Mesendoderm (in vitro differentiated cells): ENCODE measurements at regions not wholly inside any gene's neighbourhood (a gene's known extent, or its start where the extent isn't known, plus 50 kb on each side); places are given as distances from the start of the nearest gene placed in this dataset.

Experiments
- DNase-seq: peaks from one replicate; pipeline ENCODE4 v3.0.0; 2013
- H2AK5ac ChIP-seq: 2 replicates; pipeline ENCODE4 v1.6.1; 2013; ENCODE audit warnings: low read length, inconsistent platforms
- H2BK120ac ChIP-seq: 2 replicates; pipeline ENCODE4 v1.6.1; 2013; ENCODE audit warnings: low read depth, mild to moderate bottlenecking, low read length, moderate library complexity, mixed read lengths
- H2BK15ac ChIP-seq: replicated peaks from 2 replicates; pipeline ENCODE4 v1.6.1; 2013; ENCODE audit warnings: low read depth, mild to moderate bottlenecking, moderate library complexity
- H2BK5ac ChIP-seq: 2 replicates; pipeline ENCODE4 v1.6.1; 2013; ENCODE audit warnings: low read length, inconsistent platforms
- H3K18ac ChIP-seq: 2 replicates; pipeline ENCODE4 v1.6.1; 2013; ENCODE audit warnings: mild to moderate bottlenecking, low read length, mixed read lengths
- H3K23ac ChIP-seq: one replicate; pipeline ENCODE4 v1.6.1; 2013; ENCODE audit warnings: low read length
- H3K27ac ChIP-seq: 2 replicates; pipeline ENCODE4 v1.5.1; 2013; ENCODE audit warnings: low read depth, mild to moderate bottlenecking, inconsistent platforms, low read length, moderate library complexity
- H3K27me3 ChIP-seq: 2 replicates; pipeline ENCODE4 v1.6.1; 2013; ENCODE audit warnings: low read length, control low read depth, mild to moderate bottlenecking, inconsistent platforms; ENCODE audit not compliant: insufficient read depth, poor library complexity
- H3K36me3 ChIP-seq: 2 replicates; pipeline ENCODE4 v1.6.1; 2013; ENCODE audit warnings: low read length, inconsistent platforms; ENCODE audit not compliant: control insufficient read depth, insufficient read depth
- H3K4ac ChIP-seq: one replicate; pipeline ENCODE4 v1.6.1; 2013; ENCODE audit warnings: low read depth, mild to moderate bottlenecking, low read length, moderate library complexity
- H3K4me1 ChIP-seq: 2 replicates; pipeline ENCODE4 v1.6.1; 2013; ENCODE audit warnings: low read depth, low read length, inconsistent platforms; ENCODE audit not compliant: control insufficient read depth
- H3K4me2 ChIP-seq: 2 replicates; pipeline ENCODE4 v1.6.1; 2013; ENCODE audit warnings: low read length
- H3K4me3 ChIP-seq: 2 replicates; pipeline ENCODE4 v1.5.1; 2013; ENCODE audit warnings: mild to moderate bottlenecking, low read length
- H3K56ac ChIP-seq: one replicate; pipeline ENCODE4 v1.6.1; 2013; ENCODE audit warnings: low read length
- H3K79me1 ChIP-seq: 2 replicates; pipeline ENCODE4 v1.6.1; 2013; ENCODE audit warnings: low read length, inconsistent platforms
- H3K79me2 ChIP-seq: 2 replicates; pipeline ENCODE4 v1.6.1; 2013; ENCODE audit warnings: mild to moderate bottlenecking, low read length; ENCODE audit not compliant: control insufficient read depth, insufficient read depth
- H3K9ac ChIP-seq: 2 replicates; pipeline ENCODE4 v1.6.1; 2013; ENCODE audit warnings: low read length, inconsistent platforms
- H4K5ac ChIP-seq: one replicate; pipeline ENCODE4 v1.6.1; 2013; ENCODE audit warnings: low read length
- H4K8ac ChIP-seq: one replicate; pipeline ENCODE4 v1.6.1; 2013; ENCODE audit warnings: low read depth, mild to moderate bottlenecking, control low read depth, low read length, moderate library complexity
- WGBS: extraction: QIAGEN DNeasy Blood & Tissue Kit; methylation state at CpG from one replicate; pipeline ENCODE4 v1.1.7; 2013; ENCODE audit warnings: low lambda C conversion rate, missing lambda C conversion rate; ENCODE audit not compliant: insufficient coverage; ENCODE audit errors: extremely low coverage; 5-methylcytosine and 5-hydroxymethylcytosine counted together

DNA sequence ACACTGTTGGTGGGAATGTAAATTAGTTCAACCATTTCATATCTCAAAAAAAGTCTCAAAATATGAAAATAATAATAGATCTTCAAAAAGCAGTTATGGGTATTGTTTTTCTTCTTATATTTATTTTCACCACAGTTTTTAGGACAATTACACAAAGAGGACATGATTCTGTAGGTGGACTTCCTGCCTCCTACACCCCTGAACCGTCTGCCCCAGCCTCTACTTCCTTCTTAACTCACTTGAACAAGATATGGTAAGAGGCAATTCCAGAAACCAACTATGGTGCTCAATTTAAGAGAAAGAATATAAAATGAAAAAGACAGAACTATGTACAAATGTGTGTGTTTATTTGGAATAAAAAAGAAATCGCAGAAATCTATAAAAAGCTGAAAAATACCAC, 74.1 kb upstream of the MON1B start:
- Histone ChIP-seq H2BK120ac (no peak overlapping the region), H3K9ac (no peak overlapping the region), H3K36me3 (no peaks in the 10 kb centered on the region), H3K56ac (no peak overlapping the region), H3K79me2 (no peaks in the 10 kb centered on the region), H3K79me1 (no peaks in the 10 kb centered on the region), H2BK15ac (no peak overlapping the region), H3K4me2 (no peak overlapping the region), H2BK5ac (no peak overlapping the region), H4K8ac (no peak overlapping the region), H3K18ac (no peak overlapping the region), H2AK5ac (no peak overlapping the region), H3K23ac (no peak overlapping the region), H3K4me3 (no peak overlapping the region), H3K27ac (no peak overlapping the region), H4K5ac (no peak overlapping the region), H3K4me1 (no peaks in the 10 kb centered on the region), H3K4ac (no peak overlapping the region), H3K27me3 (no peaks in the 10 kb centered on the region)
- no peak for DNase-seq
- WGBS, result no CpG with 5 or more reads among the region's 2 CpGs

DNA sequence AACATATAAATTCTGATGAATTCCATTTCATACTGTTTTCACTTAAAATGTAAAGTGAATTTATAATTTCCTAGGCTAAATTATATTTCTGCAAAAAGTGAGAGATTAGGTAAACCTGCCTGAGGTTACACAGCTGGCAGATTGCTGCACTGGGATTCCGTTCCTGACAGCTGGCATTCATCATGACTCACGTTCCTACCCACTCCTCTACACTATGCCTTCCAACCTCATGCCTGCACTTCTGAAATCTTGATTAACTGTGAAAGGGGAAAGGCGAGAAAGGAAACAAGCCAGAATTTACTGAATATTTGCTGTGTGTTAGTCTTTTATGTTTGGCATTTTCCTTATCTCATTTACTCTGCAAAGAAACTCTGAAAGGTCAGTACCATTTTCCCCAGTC, 73.3 kb upstream of the MON1B start:
- Histone ChIP-seq H4K8ac (no peak overlapping the region), H3K4ac (no peak overlapping the region), H3K27ac (no peak overlapping the region), H3K4me2 (no peak overlapping the region), H3K79me2 (no peaks in the 10 kb centered on the region), H3K23ac (no peak overlapping the region), H2BK5ac (no peak overlapping the region), H3K18ac (no peak overlapping the region), H2AK5ac (no peak overlapping the region), H3K4me1 (no peaks in the 10 kb centered on the region), H3K79me1 (no peaks in the 10 kb centered on the region), H3K36me3 (no peaks in the 10 kb centered on the region), H3K27me3 (no peaks in the 10 kb centered on the region), H2BK15ac (no peak overlapping the region), H3K56ac (no peak overlapping the region), H3K9ac (no peak overlapping the region), H3K4me3 (no peak overlapping the region), H2BK120ac (no peak overlapping the region), H4K5ac (no peak overlapping the region)
- WGBS, result no CpG with 5 or more reads among the region's 3 CpGs
- DNase-seq, result no peak

DNA sequence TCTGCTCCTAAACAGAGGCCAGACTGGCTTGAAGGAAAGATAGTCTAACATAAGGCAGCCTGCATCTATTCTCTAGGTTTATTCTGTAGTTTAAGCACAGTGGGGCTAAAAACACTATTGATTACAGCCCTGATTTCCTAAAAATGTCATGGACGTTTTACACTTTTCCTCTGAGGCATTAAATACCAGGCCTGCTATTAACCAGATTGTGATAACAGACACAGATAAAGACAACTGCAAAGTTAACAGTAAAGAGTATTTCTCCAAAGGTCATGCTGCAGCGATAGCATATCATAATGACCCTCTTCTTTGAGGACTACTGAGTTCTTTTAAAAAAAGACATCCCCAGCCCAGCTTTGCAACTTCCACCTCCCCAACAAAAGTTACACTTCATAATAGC, 59.6 kb upstream of the MON1B start:
- H3K4ac ChIP-seq, result no peak overlapping the region
- no peak overlapping the region for H3K9ac ChIP-seq
- WGBS, result no CpG with 5 or more reads among the region's 2 CpGs
- no peak overlapping the region for H2AK5ac ChIP-seq
- H2BK120ac ChIP-seq, result no peak overlapping the region
- H3K4me2 ChIP-seq, result no peak overlapping the region
- DNase-seq, result no peak
- H3K18ac ChIP-seq, result no peak overlapping the region
- H3K79me2 ChIP-seq, result no peaks in the 10 kb centered on the region
- no peaks in the 10 kb centered on the region for H3K4me1 ChIP-seq
- H4K8ac ChIP-seq, result no peak overlapping the region
- H3K23ac ChIP-seq, result no peak overlapping the region
- H2BK15ac ChIP-seq, result no peak overlapping the region
- H3K79me1 ChIP-seq, result no peaks in the 10 kb centered on the region
- H4K5ac ChIP-seq, result no peak overlapping the region
- no peak overlapping the region for H3K4me3 ChIP-seq
- H3K27me3 ChIP-seq, result no peaks in the 10 kb centered on the region
- no peak overlapping the region for H2BK5ac ChIP-seq
- no peaks in the 10 kb centered on the region for H3K36me3 ChIP-seq
- H3K56ac ChIP-seq, result no peak overlapping the region
- no peak overlapping the region for H3K27ac ChIP-seq

DNA sequence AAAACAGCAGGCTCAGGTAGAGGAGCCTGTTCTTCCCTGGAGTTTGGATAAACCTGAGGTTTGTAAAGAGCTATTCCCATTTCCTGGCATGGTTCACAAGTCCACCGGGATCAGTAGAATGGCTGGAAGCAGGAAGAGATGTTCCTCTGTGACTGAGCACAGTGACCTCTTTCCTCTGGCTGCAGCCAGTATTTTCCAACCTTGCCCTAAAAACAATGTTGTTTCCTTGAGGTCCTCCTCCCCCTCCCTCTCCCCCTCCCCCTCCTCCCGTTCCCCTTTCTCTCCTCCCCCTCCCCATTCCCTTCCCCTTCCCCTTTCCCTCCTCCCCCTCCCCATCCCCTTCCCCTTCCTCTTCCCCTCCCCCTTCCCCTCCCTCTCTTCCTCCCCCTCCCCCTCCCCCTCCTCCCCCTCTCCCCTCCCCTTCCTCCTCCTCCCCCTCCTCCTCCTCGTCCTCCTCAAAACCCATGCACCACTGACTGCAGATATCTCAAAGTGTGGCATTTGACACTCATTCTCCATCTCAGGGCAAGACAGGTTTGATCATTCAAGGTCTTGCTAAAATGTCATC, 58.9 kb upstream of the MON1B start:
- Histone ChIP-seq H3K9ac (no peak overlapping the region), H2BK5ac (no peak overlapping the region), H3K4ac (no peak overlapping the region), H4K5ac (no peak overlapping the region), H3K4me1 (no peaks in the 10 kb centered on the region), H3K56ac (no peak overlapping the region), H2AK5ac (no peak overlapping the region), H3K4me2 (no peak overlapping the region), H3K27me3 (no peaks in the 10 kb centered on the region), H3K79me1 (no peaks in the 10 kb centered on the region), H3K18ac (no peak overlapping the region), H3K79me2 (no peaks in the 10 kb centered on the region), H3K23ac (no peak overlapping the region), H3K36me3 (no peaks in the 10 kb centered on the region), H2BK120ac (no peak overlapping the region), H2BK15ac (no peak overlapping the region), H4K8ac (no peak overlapping the region), H3K4me3 (no peak overlapping the region), H3K27ac (no peak overlapping the region)
- DNase-seq, result no peak
- no CpG with 5 or more reads among the region's 3 CpGs for WGBS

DNA sequence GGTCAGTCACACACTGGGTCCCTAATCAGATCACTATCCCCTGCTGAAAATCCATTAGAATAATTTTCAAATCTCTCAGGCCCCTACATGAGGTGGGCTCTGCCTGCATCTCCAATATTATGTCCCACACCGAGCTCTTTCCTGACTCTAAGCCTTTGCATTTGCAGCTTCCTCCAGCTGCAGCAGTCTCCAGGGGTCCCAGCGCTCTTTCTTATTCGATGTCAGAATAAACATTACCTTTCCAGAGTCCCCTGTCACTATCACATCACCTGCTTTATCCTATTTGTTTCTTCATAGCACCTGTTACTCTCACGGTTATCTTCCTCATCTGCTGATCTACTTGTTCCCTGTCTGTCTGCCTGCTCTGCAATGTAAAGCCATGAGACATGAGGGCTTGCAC, 57.3 kb upstream of the MON1B start:
- DNase-seq, result no peak
- Histone ChIP-seq H3K23ac (no peak overlapping the region), H2BK15ac (no peak overlapping the region), H3K56ac (no peak overlapping the region), H2BK120ac (no peak overlapping the region), H3K79me2 (no peaks in the 10 kb centered on the region), H3K4me2 (no peak overlapping the region), H3K4me3 (no peak overlapping the region), H3K27ac (no peak overlapping the region), H3K9ac (no peak overlapping the region), H3K4ac (no peak overlapping the region), H3K27me3 (no peaks in the 10 kb centered on the region), H3K4me1 (no peaks in the 10 kb centered on the region), H2AK5ac (no peak overlapping the region), H3K79me1 (no peaks in the 10 kb centered on the region), H4K5ac (no peak overlapping the region), H3K18ac (no peak overlapping the region), H3K36me3 (no peaks in the 10 kb centered on the region), H4K8ac (no peak overlapping the region), H2BK5ac (no peak overlapping the region)
- WGBS, result no CpG with 5 or more reads among the region's 4 CpGs

DNA sequence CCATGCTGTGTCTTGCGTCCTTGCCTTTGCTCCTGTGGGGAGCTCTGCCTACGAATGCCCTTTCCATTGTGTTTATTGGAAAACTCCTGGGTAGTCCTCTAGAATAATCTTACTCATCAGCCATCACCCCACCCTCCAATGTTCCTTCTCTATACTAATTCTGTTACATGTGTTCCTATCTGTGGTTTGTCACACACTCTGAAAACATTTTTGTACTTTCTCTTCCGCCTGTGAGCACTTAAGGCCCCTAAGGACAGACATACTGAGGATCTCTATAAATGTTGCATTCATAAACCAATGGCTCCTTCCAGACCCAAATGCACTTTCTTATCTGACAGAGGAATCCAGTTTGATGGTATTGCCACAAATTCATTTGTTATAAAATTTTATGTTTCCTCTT, 53.9 kb upstream of the MON1B start:
- Histone ChIP-seq H2BK5ac (no peak overlapping the region), H3K79me1 (no peaks in the 10 kb centered on the region), H3K18ac (no peak overlapping the region), H3K4me3 (no peak overlapping the region), H2AK5ac (no peak overlapping the region), H4K5ac (no peak overlapping the region), H2BK15ac (no peak overlapping the region), H3K23ac (no peak overlapping the region), H3K79me2 (no peaks in the 10 kb centered on the region), H3K36me3 (no peaks in the 10 kb centered on the region), H3K27ac (no peak overlapping the region), H3K9ac (no peak overlapping the region), H3K56ac (no peak overlapping the region), H3K4me2 (no peak overlapping the region), H2BK120ac (no peak overlapping the region), H3K4ac (no peak overlapping the region), H4K8ac (no peak overlapping the region), H3K4me1 (no peaks in the 10 kb centered on the region), H3K27me3 (no peaks in the 10 kb centered on the region)
- DNase-seq, result no peak
- WGBS, result no CpG with 5 or more reads among the region's 3 CpGs
